Loucy (cell line): ENCODE measurements at regions not wholly inside any gene's neighbourhood (a gene's known extent, or its start where the extent isn't known, plus 50 kb on each side); places are given as distances from the start of the nearest gene placed in this dataset.

Experiments
- EZH2phosphoT487 ChIP-seq: fragments of 200-600 bp; IDR thresholded peaks from 2 replicates; pipeline ENCODE4 v1.6.1; 2018; ENCODE audit warnings: antibody characterized with exemption, mild to moderate bottlenecking, moderate library complexity, borderline replicate concordance
- TF ChIP-seq, protein P1 (sequence below): fragments of 200-600 bp; sonication (generic); conservative IDR thresholded peaks from 2 replicates; pipeline ENCODE4 v1.5.1; 2014; ENCODE audit warnings: mild to moderate bottlenecking, antibody characterized with exemption, low read length

DNA sequence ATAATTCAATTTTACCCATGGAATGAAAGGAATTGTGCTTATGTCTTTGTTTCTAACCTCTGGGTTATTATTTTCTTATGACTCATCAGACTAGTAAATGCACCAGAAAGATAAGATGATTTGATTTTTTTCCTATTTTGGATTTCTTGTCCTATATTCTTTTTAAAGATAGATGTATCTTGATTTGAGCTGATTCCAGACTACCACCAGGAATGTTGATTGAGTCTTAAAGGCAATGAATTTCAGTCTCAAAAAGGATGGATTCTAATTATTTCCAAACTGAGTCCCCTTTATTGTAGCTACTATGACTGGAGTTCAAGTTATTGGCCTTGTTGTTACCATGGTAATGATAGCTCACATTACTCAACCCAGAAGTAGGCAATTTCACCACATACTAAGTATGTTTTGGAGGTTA lies 95.8 kb upstream of the RGS4 start:
- TF ChIP-seq, protein P1, sequence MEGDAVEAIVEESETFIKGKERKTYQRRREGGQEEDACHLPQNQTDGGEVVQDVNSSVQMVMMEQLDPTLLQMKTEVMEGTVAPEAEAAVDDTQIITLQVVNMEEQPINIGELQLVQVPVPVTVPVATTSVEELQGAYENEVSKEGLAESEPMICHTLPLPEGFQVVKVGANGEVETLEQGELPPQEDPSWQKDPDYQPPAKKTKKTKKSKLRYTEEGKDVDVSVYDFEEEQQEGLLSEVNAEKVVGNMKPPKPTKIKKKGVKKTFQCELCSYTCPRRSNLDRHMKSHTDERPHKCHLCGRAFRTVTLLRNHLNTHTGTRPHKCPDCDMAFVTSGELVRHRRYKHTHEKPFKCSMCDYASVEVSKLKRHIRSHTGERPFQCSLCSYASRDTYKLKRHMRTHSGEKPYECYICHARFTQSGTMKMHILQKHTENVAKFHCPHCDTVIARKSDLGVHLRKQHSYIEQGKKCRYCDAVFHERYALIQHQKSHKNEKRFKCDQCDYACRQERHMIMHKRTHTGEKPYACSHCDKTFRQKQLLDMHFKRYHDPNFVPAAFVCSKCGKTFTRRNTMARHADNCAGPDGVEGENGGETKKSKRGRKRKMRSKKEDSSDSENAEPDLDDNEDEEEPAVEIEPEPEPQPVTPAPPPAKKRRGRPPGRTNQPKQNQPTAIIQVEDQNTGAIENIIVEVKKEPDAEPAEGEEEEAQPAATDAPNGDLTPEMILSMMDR, result no peak
- TF ChIP-seq EZH2phosphoT487, result no peak
